ENCODE measurements at regions not wholly inside any gene's neighbourhood (a gene's known extent, or its start where the extent isn't known, plus 50 kb on each side); places are given as distances from the start of the nearest gene placed in this dataset.

DNA sequence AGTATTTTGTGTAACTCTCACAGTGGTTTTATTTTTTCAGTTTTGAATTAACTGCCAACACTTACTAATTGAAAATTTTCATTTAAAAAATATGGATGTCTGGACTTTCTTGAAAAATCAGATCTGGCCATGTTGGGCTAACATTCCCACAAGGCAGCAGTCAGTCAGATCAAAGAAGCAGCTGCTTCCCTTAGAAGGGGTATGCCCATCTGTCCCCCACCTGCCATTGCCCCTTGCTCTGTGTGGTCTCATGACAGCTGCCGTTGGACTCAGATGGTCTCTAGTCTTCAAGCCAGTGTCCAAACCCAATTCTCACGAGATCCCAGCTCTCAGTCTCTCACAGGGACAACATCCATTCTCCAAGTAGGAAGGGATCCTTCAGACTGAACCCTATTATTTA lies 212.1 kb upstream of the GHITM start:
- no peaks in the 10 kb centered on the region for H3K9me3 ChIP-seq (ENCODE audit: control insufficient read depth, low read depth, low read length)
- H3K36me3 ChIP-seq (ENCODE audit: control insufficient read depth in 2 of 2, extremely low read depth in 1 of 2, insufficient read depth in 2 of 2, low read length in 2 of 2), result no peaks in the 10 kb centered on the region
- no peaks in the 10 kb centered on the region for H3K79me2 ChIP-seq (ENCODE audit: control insufficient read depth, insufficient read depth, low read length)
- DNase-seq (ENCODE audit: low read depth, low spot score) (no peak), FAIRE-seq (no peak)
- H3K4me3 ChIP-seq (ENCODE audit: control insufficient read depth in 2 of 3, extremely low read depth in 1 of 3, insufficient read depth in 2 of 3, low read depth in 1 of 3, low read length in 3 of 3), result no peak overlapping the region
- no peak overlapping the region for H2AFZ ChIP-seq (ENCODE audit: control insufficient read depth, low read length)
- no peak overlapping the region for H3K9ac ChIP-seq (ENCODE audit: control insufficient read depth, extremely low read depth, insufficient read depth, low read length)
- H3K27ac ChIP-seq (ENCODE audit: control insufficient read depth, insufficient read depth, low read length), result no peak overlapping the region
- no peak overlapping the region for H3K4me2 ChIP-seq (ENCODE audit: control insufficient read depth, extremely low read depth, insufficient read depth, low read depth, low read length)
- H3K27me3 ChIP-seq (ENCODE audit: control insufficient read depth, extremely low read depth, insufficient read depth, low read length), result no peaks in the 10 kb centered on the region
- TF ChIP-seq EZH2 (IDR thresholded peaks at IDR 0.05; ENCODE audit: low read length), result no peak
- TF ChIP-seq, protein P1, sequence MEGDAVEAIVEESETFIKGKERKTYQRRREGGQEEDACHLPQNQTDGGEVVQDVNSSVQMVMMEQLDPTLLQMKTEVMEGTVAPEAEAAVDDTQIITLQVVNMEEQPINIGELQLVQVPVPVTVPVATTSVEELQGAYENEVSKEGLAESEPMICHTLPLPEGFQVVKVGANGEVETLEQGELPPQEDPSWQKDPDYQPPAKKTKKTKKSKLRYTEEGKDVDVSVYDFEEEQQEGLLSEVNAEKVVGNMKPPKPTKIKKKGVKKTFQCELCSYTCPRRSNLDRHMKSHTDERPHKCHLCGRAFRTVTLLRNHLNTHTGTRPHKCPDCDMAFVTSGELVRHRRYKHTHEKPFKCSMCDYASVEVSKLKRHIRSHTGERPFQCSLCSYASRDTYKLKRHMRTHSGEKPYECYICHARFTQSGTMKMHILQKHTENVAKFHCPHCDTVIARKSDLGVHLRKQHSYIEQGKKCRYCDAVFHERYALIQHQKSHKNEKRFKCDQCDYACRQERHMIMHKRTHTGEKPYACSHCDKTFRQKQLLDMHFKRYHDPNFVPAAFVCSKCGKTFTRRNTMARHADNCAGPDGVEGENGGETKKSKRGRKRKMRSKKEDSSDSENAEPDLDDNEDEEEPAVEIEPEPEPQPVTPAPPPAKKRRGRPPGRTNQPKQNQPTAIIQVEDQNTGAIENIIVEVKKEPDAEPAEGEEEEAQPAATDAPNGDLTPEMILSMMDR (optimal IDR thresholded peaks at IDR 0.05 in 1 of 3, IDR thresholded peaks at IDR 0.05 in 1 of 3, conservative IDR thresholded peaks at IDR 0.05 in 1 of 3; ENCODE audit: extremely low read depth in 1 of 3, insufficient read depth in 2 of 3, low read length in 3 of 3), result no peak
- no peaks in the 10 kb centered on the region for H3K4me1 ChIP-seq (ENCODE audit: control insufficient read depth, extremely low read depth, insufficient read depth, low read length)
- H4K20me1 ChIP-seq (ENCODE audit: control insufficient read depth, extremely low read depth, insufficient read depth, low read length), result no peaks in the 10 kb centered on the region
- no peaks in the 10 kb centered on the region for H3K9me1 ChIP-seq (ENCODE audit: control insufficient read depth, extremely low read depth, insufficient read depth, low read length)
- dilution Hi-C loops (cut with MboI; ENCODE audit: extremely low pct_ligation_motif_present, low sequenced_read_pairs), result no loop called here

DNA sequence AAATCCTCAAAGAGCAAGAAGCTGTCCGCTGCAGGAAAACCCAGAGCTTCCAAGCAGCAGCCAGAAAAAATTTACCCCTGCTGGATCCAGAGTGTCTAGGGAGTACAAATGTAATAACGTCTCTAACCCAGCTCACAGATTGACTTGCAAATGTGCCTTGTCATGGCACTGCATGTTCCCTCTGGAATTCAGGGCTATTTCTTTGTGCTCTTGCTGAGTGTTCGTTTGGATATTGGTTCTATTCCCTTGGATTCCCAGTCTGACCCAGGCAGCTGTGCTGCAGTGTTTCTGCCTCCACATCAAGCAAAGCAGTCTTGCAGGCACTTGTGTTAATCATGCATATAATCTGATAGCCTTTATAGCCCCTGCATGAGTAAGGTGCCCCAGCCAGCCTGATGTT lies 209.9 kb upstream of the GHITM start:
- Histone ChIP-seq H2AFZ (ENCODE audit: control insufficient read depth, low read length) (no peak overlapping the region), H3K4me2 (ENCODE audit: control insufficient read depth, extremely low read depth, insufficient read depth, low read depth, low read length) (no peak overlapping the region), H3K27ac (ENCODE audit: control insufficient read depth, insufficient read depth, low read length) (no peak overlapping the region), H3K9ac (ENCODE audit: control insufficient read depth, extremely low read depth, insufficient read depth, low read length) (no peak overlapping the region), H3K4me3 (ENCODE audit: control insufficient read depth in 2 of 3, extremely low read depth in 1 of 3, insufficient read depth in 2 of 3, low read depth in 1 of 3, low read length in 3 of 3) (no peak overlapping the region), H3K36me3 (ENCODE audit: control insufficient read depth in 2 of 2, extremely low read depth in 1 of 2, insufficient read depth in 2 of 2, low read length in 2 of 2) (no peaks in the 10 kb centered on the region), H3K79me2 (ENCODE audit: control insufficient read depth, insufficient read depth, low read length) (no peaks in the 10 kb centered on the region), H3K9me3 (ENCODE audit: control insufficient read depth, low read depth, low read length) (no peaks in the 10 kb centered on the region), H3K9me1 (ENCODE audit: control insufficient read depth, extremely low read depth, insufficient read depth, low read length) (no peaks in the 10 kb centered on the region), H3K27me3 (ENCODE audit: control insufficient read depth, extremely low read depth, insufficient read depth, low read length) (no peaks in the 10 kb centered on the region), H4K20me1 (ENCODE audit: control insufficient read depth, extremely low read depth, insufficient read depth, low read length) (no peaks in the 10 kb centered on the region), H3K4me1 (ENCODE audit: control insufficient read depth, extremely low read depth, insufficient read depth, low read length) (no peaks in the 10 kb centered on the region)
- dilution Hi-C loops (cut with MboI; ENCODE audit: extremely low pct_ligation_motif_present, low sequenced_read_pairs), result no loop called here
- DNase-seq (ENCODE audit: low read depth, low spot score) (no peak), FAIRE-seq (no peak)
- TF ChIP-seq, protein P1 (optimal IDR thresholded peaks at IDR 0.05 in 1 of 3, IDR thresholded peaks at IDR 0.05 in 1 of 3, conservative IDR thresholded peaks at IDR 0.05 in 1 of 3; ENCODE audit: extremely low read depth in 1 of 3, insufficient read depth in 2 of 3, low read length in 3 of 3), result no peak
- TF ChIP-seq EZH2 (IDR thresholded peaks at IDR 0.05; ENCODE audit: low read length), result no peak

Measured in keratinocyte (primary cell).